ENCODE measurements at regions not wholly inside any gene's neighbourhood (a gene's known extent, or its start where the extent isn't known, plus 50 kb on each side); places are given as distances from the start of the nearest gene placed in this dataset.

DNA sequence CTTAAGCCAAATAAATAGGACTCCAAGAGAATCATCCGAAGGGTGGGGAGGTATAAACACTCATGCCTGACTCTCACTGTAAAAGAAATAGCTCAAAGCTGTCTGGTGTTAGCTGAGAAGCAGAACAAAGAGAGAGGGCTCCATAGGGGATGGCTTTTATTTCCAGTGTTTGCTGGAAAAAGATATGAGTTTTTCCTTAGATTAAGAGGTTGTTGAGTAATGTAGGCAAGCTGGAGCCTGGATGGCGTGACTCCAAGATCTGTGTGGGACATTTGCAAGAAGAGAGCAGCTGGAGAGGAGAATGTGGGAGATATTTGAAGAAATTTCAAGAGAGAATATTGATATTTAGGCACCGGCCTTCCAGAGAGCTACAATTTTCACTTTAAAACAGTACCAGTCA is 793.7 kb upstream of the RGMB start:
- no peaks in the 10 kb centered on the region for H4K20me1 ChIP-seq (ENCODE audit: insufficient read depth, low read length)
- Mint-ChIP-seq H3K9me3 (peaks cover 0 to 12% (median 1%) of the 10 kb centered on the region in 7 donors), H3K27ac (no peak overlapping the region), H3K36me3 (no peaks in the 10 kb centered on the region), H3K4me3 (no peak overlapping the region), H3K4me1 (no peaks in the 10 kb centered on the region), H3K27me3 (ENCODE audit: low read depth in 3 of 3) (no peaks in the 10 kb centered on the region)
- no peak for DNase-seq
- H3K27me3 ChIP-seq (ENCODE audit: control insufficient read depth in 2 of 2, insufficient read depth in 2 of 2, low read length in 2 of 2) = no peaks in the 10 kb centered on the region
- H3K4me2 ChIP-seq (replicated peaks; ENCODE audit: extremely low read depth, low read length, poor library complexity, severe bottlenecking) = no peak overlapping the region
- no peak overlapping the region for H3K27ac ChIP-seq (ENCODE audit: low read depth in 1 of 2, low read length in 2 of 2)
- no peak overlapping the region for H3K9ac ChIP-seq (ENCODE audit: insufficient read depth, low read length, poor library complexity, severe bottlenecking)
- 100% methylated on average over 1 of the region's 3 CpGs for WGBS (ENCODE audit: insufficient coverage)
- intact Hi-C loops (cut with micrococcal nuclease) = no loop called here
- H3K4me3 ChIP-seq (replicated peaks in 1 of 3; ENCODE audit: low read depth in 2 of 3, low read length in 3 of 3) = no peak overlapping the region
- no peaks in the 10 kb centered on the region for H3K9me3 ChIP-seq (replicated peaks in 1 of 2; ENCODE audit: control insufficient read depth in 1 of 2, insufficient read depth in 1 of 2, low read length in 2 of 2)
- no peak overlapping the region for H2AFZ ChIP-seq (ENCODE audit: insufficient read depth, low read depth, low read length, poor library complexity, severe bottlenecking)
- no peaks in the 10 kb centered on the region for H3K36me3 ChIP-seq (replicated peaks in 1 of 2; ENCODE audit: control insufficient read depth in 1 of 2, insufficient read depth in 2 of 2, low read length in 2 of 2)
- no peaks in the 10 kb centered on the region for H3K79me2 ChIP-seq (ENCODE audit: insufficient read depth, low read length)
- no peaks in the 10 kb centered on the region for H3K4me1 ChIP-seq (ENCODE audit: control insufficient read depth in 1 of 2, insufficient read depth in 2 of 2, low read length in 2 of 2)
- TF ChIP-seq, protein P1, sequence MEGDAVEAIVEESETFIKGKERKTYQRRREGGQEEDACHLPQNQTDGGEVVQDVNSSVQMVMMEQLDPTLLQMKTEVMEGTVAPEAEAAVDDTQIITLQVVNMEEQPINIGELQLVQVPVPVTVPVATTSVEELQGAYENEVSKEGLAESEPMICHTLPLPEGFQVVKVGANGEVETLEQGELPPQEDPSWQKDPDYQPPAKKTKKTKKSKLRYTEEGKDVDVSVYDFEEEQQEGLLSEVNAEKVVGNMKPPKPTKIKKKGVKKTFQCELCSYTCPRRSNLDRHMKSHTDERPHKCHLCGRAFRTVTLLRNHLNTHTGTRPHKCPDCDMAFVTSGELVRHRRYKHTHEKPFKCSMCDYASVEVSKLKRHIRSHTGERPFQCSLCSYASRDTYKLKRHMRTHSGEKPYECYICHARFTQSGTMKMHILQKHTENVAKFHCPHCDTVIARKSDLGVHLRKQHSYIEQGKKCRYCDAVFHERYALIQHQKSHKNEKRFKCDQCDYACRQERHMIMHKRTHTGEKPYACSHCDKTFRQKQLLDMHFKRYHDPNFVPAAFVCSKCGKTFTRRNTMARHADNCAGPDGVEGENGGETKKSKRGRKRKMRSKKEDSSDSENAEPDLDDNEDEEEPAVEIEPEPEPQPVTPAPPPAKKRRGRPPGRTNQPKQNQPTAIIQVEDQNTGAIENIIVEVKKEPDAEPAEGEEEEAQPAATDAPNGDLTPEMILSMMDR (IDR thresholded peaks at IDR 0.05) = no peak

DNA sequence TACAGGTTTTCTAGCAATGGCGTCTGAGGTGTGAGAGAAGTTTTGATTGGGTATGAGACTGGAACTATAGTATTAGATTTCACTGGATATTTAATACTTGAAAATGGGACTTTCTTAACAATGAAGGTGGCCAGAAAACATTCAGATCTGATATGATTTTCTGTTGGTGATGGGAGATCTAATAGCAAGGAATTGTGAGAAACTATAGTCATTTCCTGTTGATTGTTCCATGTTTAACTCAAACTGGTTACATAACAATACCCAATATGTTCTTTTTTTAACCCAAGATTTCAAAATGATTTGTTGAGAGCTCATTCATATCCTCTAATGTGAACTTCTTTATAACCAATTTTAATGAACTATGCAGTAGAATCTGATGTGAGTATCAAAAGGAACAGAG is 793.2 kb upstream of the RGMB start:
- H3K9me3 ChIP-seq (replicated peaks in 1 of 2; ENCODE audit: control insufficient read depth in 1 of 2, insufficient read depth in 1 of 2, low read length in 2 of 2) = no peaks in the 10 kb centered on the region
- no peak for DNase-seq
- H3K4me3 ChIP-seq (replicated peaks in 1 of 3; ENCODE audit: low read depth in 2 of 3, low read length in 3 of 3) = no peak overlapping the region
- no peaks in the 10 kb centered on the region for H4K20me1 ChIP-seq (ENCODE audit: insufficient read depth, low read length)
- H3K9ac ChIP-seq (ENCODE audit: insufficient read depth, low read length, poor library complexity, severe bottlenecking) = no peak overlapping the region
- H3K27ac ChIP-seq (ENCODE audit: low read depth in 1 of 2, low read length in 2 of 2) = no peak overlapping the region
- H3K9me3 Mint-ChIP-seq = peaks cover 0 to 10% (median 1%) of the 10 kb centered on the region in 7 donors
- no peaks in the 10 kb centered on the region for H3K36me3 ChIP-seq (replicated peaks in 1 of 2; ENCODE audit: control insufficient read depth in 1 of 2, insufficient read depth in 2 of 2, low read length in 2 of 2)
- no peaks in the 10 kb centered on the region for H3K36me3 Mint-ChIP-seq
- WGBS (ENCODE audit: insufficient coverage) = no CpG with 5 or more reads among the region's 1 CpG
- intact Hi-C loops (cut with micrococcal nuclease) = no loop called here
- TF ChIP-seq, protein P1 (IDR thresholded peaks at IDR 0.05) = no peak
- H2AFZ ChIP-seq (ENCODE audit: insufficient read depth, low read depth, low read length, poor library complexity, severe bottlenecking) = no peak overlapping the region
- no peaks in the 10 kb centered on the region for H3K4me1 ChIP-seq (ENCODE audit: control insufficient read depth in 1 of 2, insufficient read depth in 2 of 2, low read length in 2 of 2)
- no peak overlapping the region for H3K4me2 ChIP-seq (replicated peaks; ENCODE audit: extremely low read depth, low read length, poor library complexity, severe bottlenecking)
- no peaks in the 10 kb centered on the region for H3K4me1 Mint-ChIP-seq
- H3K27me3 Mint-ChIP-seq (ENCODE audit: low read depth in 3 of 3) = no peaks in the 10 kb centered on the region
- no peaks in the 10 kb centered on the region for H3K27me3 ChIP-seq (ENCODE audit: control insufficient read depth in 2 of 2, insufficient read depth in 2 of 2, low read length in 2 of 2)
- no peak overlapping the region for H3K4me3 Mint-ChIP-seq
- no peak overlapping the region for H3K27ac Mint-ChIP-seq
- H3K79me2 ChIP-seq (ENCODE audit: insufficient read depth, low read length) = no peaks in the 10 kb centered on the region
